Left renal pelvis (tissue), 4 donors: ENCODE measurements at regions not wholly inside any gene's neighbourhood (a gene's known extent, or its start where the extent isn't known, plus 50 kb on each side); places are given as distances from the start of the nearest gene placed in this dataset.

Experiments
- DNase-seq, 4 donors: peaks; one replicate each; pipeline ENCODE4 v3.0.0-alpha.2; 2013; ENCODE audit warnings: low read depth in 4 of 4, low spot score in 3 of 4

DNA sequence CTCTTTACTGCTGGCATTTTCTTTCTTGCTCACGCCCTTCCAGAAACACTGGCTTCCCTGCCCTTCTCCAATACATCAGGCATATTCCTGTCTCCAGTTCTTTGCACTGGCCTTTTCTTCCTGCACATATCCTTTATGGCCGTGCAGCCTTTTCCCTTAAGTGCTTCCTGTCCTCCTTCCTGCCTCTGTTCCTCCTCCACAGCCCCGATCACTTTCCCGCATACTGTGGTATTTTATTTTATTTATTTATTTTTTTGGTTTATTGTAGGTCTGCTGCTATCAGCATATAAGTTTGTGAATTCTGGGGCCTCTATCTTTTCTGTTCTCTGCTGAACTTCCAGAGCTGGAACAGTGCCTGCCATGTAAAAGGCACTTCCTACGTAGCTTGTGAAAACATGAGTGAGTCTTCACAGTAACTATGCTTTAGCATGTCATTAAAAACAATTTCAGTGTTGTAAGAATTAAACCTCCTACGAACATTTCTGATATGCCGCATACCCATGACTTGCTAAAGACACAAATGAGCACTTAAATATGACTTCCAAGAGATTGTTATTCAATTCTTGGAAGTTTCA lies 289.1 kb downstream of the TRIB2 start:
- DNase-seq = no peak

GRCh38 chr2:13006426-13006825 lies 289.7 kb downstream of the TRIB2 start:
- no peak for DNase-seq

DNA sequence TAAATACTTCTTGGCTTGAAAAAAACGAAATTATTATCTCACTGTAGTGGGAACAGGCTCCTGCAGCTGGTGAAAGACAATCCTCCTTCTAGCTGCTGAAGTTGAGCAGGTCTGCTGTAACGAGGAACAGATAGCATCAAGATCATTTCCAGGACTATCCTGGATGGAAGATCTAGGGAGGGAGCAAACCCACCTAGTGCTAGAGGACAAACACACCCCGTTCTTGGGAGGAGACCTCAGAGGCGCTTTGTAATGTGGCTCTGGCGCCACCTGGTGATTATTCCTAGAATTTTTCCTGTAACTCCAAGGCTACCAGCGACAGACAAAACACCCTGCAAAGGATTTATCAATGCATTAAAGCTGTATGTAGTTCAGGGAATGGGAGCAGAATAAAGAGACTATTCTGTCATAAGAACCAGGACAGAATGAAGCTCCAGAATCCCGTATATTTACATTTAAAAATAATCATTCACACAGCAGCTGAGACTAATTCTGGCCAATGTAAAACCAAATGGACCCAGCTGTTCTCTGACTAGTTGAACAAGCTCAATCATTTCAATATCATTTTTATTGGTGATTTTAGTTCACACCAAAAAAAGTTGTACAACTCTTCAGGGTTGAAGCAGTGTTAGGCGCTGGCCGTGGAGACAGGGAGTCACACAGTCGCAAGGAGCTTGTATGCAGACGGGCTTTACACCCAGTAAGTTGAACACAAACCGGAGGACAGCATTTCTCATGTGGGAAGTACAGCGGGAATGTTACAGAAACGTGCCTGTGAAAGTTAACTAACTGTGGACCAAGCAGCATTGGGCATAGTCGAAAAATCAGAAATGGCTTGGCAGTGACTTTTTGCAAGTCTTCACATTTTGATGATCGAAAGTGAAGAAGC lies 290.3 kb downstream of the TRIB2 start:
- peak; percentile 66 to 78 (median 70) for DNase-seq

- no peak for DNase-seq
These were observed 292.4 kb downstream of the TRIB2 start for GRCh38 chr2:13009027-13009642.

GRCh38 chr2:13010283-13010682 lies 293.5 kb downstream of the TRIB2 start:
- no peak for DNase-seq

DNA sequence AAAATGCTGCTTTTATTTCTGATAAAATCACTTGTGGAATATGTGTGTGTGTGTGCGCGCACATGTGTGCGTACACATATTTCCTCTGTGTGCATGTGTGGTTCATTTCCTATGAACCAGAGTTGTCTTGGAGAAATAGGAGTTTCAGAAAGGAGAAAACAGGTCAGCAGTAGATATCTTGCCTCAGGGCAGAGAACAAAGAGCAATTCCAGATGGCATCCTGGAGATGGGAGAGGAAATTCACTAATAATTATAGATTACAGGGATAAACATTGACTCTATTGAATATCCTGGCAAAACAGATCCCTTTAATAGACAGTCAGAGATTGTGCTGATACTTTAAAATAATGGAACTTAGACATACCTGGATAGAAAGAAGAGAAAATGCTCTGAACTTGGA lies 298.0 kb downstream of the TRIB2 start:
- DNase-seq = no peak

GRCh38 chr2:13015532-13016320 lies 299.0 kb downstream of the TRIB2 start:
- DNase-seq = no peak

GRCh38 chr2:13018490-13018889 lies 301.8 kb downstream of the TRIB2 start:
- no peak for DNase-seq

DNA sequence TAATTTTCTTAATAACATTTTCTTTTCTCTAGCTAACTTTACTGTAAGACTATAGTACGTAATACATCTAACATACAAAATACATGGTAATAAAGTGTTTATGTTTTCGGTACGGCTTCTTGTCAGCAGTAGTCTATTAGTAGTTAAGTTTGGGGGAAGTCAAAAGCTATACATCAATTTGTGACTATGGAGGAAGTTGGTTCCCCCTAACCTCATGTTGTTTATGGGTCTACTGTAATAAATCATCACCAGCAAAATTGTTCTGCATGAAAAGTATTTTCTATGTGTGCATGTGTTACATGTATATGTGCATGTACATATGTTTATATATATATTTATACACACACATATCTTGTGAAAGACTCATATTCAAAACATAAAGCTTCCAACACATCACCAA lies 303.0 kb downstream of the TRIB2 start:
- DNase-seq = no peak

DNA sequence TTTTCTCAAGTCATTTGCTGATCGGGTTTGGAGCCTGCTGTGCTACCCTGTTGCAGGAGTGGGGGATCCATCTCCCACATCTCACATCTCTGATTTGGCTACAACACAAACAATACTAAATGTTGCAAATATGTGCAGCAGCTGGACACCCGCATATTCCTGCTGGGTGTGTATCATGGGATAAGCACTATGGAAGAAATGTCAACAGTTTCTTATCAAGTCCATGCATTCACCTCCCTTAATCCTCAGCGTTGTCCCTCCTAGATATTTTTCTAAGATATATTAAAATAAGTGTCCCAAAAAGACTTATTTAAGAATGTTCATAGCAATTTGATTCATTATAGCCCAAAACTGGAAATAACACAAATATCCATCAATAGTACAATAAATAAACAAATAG lies 303.7 kb downstream of the TRIB2 start:
- DNase-seq = no peak

DNA sequence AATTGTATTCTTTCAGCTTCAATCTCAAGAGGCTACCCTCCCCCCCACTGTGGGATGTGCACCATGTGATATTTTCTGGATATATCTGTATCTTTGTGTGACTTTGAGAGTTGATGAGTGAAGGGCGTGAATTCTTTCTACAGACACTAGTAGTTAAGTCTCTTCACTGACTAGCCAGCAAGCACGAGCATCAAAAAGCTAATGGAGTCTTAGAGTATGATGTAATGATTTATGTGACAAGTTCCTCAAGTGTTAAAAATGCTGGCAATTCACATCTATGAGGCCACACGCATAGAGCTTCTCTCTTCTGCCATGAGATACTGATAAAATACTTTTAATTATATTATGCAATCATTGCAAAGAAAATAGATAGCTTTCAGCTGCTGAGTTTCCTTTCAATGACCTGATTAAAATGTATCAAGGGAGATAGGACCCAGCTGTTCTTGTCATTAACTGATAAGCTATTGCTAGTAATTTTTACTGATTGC lies 304.8 kb downstream of the TRIB2 start:
- DNase-seq = no peak

DNA sequence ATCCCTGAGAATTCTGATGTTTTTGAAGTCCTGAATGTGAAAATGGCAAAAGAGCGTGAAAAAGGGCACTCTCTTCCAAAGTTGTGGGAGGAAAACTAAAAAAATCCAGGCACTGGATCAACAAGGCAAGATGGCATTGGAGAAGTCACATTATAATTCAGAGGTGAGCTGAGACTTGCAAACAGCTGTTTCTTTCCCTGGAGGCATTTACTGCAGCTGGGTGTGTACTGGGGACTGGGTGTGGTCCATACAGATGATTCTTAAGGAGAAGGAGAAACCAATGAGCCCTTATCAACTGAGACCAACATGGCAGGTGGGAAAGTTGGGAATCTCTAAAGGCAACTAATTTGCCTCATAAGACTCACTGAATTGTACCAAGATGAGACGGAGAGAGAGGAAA lies 313.9 kb downstream of the TRIB2 start:
- DNase-seq = no peak

- DNase-seq = no peak
These were observed 318.1 kb downstream of the TRIB2 start for GRCh38 chr2:13034861-13035260.

DNA sequence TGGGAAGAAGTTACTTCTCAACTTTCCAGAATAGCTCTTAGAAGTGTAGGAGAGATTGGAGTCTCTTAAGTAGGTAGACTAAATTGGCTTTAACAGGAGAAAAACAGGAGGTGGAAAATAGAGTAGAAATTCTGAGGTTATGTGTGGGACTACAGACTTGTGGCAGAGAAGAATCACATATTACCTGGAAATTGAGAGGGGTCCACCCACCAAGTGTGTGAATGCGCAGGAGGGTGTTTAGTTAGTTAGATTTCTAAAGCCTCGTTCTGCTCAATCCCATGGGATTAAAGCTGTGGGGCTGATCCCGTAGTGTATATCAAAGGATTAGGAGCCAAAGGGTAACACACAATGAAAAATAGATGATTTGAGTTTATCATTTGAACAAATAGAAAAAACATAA lies 319.1 kb downstream of the TRIB2 start:
- DNase-seq = no peak

- no peak for DNase-seq
These were observed 323.3 kb downstream of the TRIB2 start for GRCh38 chr2:13040043-13040442.

- DNase-seq = no peak
These were observed 329.9 kb downstream of the TRIB2 start for GRCh38 chr2:13046557-13047165.

- DNase-seq = no peak
These were observed 334.0 kb downstream of the TRIB2 start for GRCh38 chr2:13050764-13051163.

DNA sequence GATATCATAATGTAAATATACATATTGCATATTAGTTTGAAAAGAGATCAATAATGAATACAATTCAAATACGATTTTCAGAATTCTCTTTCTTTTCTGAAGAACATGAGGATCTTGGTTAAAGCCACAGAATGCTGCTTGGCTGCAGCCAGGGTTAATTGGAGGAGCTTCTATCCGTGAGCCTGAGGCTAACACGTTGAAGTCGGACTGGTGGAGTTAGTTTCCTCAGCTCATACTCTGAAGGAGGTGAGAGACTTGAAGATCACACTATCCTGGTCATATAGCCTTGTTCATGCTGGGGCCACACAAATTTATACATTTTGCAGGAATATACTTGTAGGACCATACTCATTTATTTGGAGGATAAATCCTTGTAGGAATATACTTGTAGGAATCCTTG lies 335.8 kb downstream of the TRIB2 start:
- DNase-seq = no peak

DNA sequence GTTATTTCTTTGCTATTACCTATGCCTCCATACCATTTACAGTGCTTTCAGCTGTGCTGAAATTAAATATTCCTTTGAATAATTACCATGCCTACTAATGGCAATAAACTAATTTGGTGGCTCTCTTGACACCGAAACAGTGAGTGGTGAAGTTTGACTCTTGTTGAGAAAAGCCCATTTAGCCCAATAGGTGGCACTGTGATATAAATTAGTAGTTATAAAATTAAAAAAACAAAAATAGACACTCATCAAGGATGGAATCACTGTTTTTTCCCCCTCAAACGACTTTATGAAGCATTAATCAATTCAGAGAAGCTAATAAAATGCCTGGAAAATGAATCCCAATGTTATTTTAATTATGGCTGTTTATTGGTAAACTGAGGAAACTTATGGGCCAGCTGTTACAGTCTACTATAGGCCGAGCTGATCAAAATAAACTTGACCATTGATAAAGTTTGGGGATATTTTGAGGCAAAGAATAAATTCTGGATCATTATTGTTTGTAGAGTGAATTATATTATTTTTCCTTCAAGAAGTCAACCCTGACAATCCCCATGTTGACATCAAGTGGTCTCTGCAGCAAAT lies 339.6 kb downstream of the TRIB2 start:
- DNase-seq = peak in 2 of 4 donors; percentile 4 to 6

DNA sequence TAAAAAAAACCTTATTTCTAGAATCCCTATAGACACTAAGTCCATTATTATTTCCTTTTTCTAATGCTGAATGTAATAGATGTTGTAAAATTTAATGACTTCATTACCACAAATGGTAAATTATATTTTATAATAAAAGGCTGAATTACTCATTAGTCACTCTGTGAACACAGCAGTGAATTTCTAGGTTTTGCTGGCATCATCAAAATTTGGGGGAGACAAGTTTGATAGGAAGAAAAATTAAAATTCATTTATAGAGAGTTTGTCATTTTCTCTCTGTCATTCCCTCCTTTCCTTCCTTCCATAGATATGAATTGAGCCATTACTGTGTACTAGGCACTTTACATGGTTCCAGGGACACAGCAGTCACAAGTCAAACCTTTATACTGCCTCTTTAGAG lies 340.9 kb downstream of the TRIB2 start:
- DNase-seq = no peak
